Breast epithelium (tissue), 3 donors: ENCODE measurements at regions not wholly inside any gene's neighbourhood (a gene's known extent, or its start where the extent isn't known, plus 50 kb on each side); places are given as distances from the start of the nearest gene placed in this dataset.

ENCODE experiments used
- CTCF ChIP-seq, 3 donors: fragments of 450-650 bp; IDR thresholded peaks; one replicate each; pipeline ENCODE4 v1.5.1; 2016 to 2017; ENCODE audit warnings: antibody characterized with exemption in 3 of 3, mild to moderate bottlenecking in 3 of 3, moderate library complexity in 3 of 3
- POLR2A ChIP-seq: fragments of 450-650 bp; IDR thresholded peaks from one replicate; pipeline ENCODE4 v1.6.1; 2016; ENCODE audit warnings: antibody characterized with exemption, mild to moderate bottlenecking, moderate library complexity
- POLR2AphosphoS5 ChIP-seq, 3 donors: sonication (generic); formaldehyde crosslinking; IDR thresholded peaks; one replicate each; pipeline ENCODE4 v1.6.1; 2017; ENCODE audit warnings: antibody characterized with exemption in 3 of 3

GRCh38 chr5:1701884-1702283 lies 97.8 kb downstream of the MRPL36 start:
- TF ChIP-seq CTCF (IDR thresholded peaks at IDR 0.05) (no peak), POLR2A (no peak), POLR2AphosphoS5 (IDR thresholded peaks at IDR 0.05) (no peak)
